IPS-NIHi7 (cell line): ENCODE measurements at regions not wholly inside any gene's neighbourhood (a gene's known extent, or its start where the extent isn't known, plus 50 kb on each side); places are given as distances from the start of the nearest gene placed in this dataset.
A peak's percentile ranks its signal among the peaks of the same experiment; 100 is the strongest.

Experiments
- DNase-seq: peaks from one replicate; pipeline ENCODE4 v3.0.0; 2012; ENCODE audit warnings: mixed read lengths; ENCODE audit errors: extremely low spot score

GRCh38 chr18:73920033-73920432, 227.6 kb downstream of the FBXO15 start:
- no peak for DNase-seq

GRCh38 chr18:73918816-73919215, 228.8 kb downstream of the FBXO15 start:
- DNase-seq: no peak

- no peak for DNase-seq
Measured at GRCh38 chr18:73917046-73917445, 230.6 kb downstream of the FBXO15 start.

GRCh38 chr18:73913505-73913904, 234.1 kb downstream of the FBXO15 start:
- no peak for DNase-seq

- peak; percentile 79 for DNase-seq
Measured at GRCh38 chr18:73908323-73908722, 239.3 kb downstream of the FBXO15 start.

GRCh38 chr18:73901566-73901965, 246.1 kb downstream of the FBXO15 start:
- no peak for DNase-seq

GRCh38 chr18:73901151-73901550, 246.5 kb downstream of the FBXO15 start:
- no peak for DNase-seq

GRCh38 chr18:73900106-73900835, 247.4 kb downstream of the FBXO15 start:
- DNase-seq: no peak

- no peak for DNase-seq
Measured at GRCh38 chr18:73897517-73897916, 250.1 kb downstream of the FBXO15 start.

- no peak for DNase-seq
Measured at GRCh38 chr18:73896685-73897084, 250.9 kb downstream of the FBXO15 start.

- DNase-seq: peak; percentile 42
Measured at GRCh38 chr18:73895701-73896100, 251.9 kb downstream of the FBXO15 start.

GRCh38 chr18:73893880-73894279, 253.8 kb downstream of the FBXO15 start:
- DNase-seq: no peak

- peak; percentile 49 for DNase-seq
Measured at GRCh38 chr18:73891572-73892421, 255.8 kb downstream of the FBXO15 start.

- DNase-seq: no peak
Measured at GRCh38 chr18:73888565-73888964, 259.1 kb downstream of the FBXO15 start.

GRCh38 chr18:73887801-73888200, 259.8 kb downstream of the FBXO15 start:
- no peak for DNase-seq

GRCh38 chr18:73884868-73885267, 262.8 kb downstream of the FBXO15 start:
- no peak for DNase-seq

- no peak for DNase-seq
Measured at GRCh38 chr18:73881396-73881917, 266.2 kb downstream of the FBXO15 start.

GRCh38 chr18:73880387-73880786, 267.2 kb downstream of the FBXO15 start:
- DNase-seq: no peak

GRCh38 chr18:73879766-73880165, 267.9 kb downstream of the FBXO15 start:
- no peak for DNase-seq

- DNase-seq: no peak
Measured at GRCh38 chr18:73879328-73879727, 268.3 kb downstream of the FBXO15 start.

- no peak for DNase-seq
Measured at GRCh38 chr18:73869182-73869581, 278.5 kb downstream of the FBXO15 start.

GRCh38 chr18:73861771-73862170, 285.9 kb downstream of the FBXO15 start:
- no peak for DNase-seq
